ENCODE measurements at regions not wholly inside any gene's neighbourhood (a gene's known extent, or its start where the extent isn't known, plus 50 kb on each side); places are given as distances from the start of the nearest gene placed in this dataset.

GRCh38 chr5:154593071-154593470, 115.0 kb upstream of the HAND1 start:
- TF ChIP-seq CTCF (IDR thresholded peaks at IDR 0.05; ENCODE audit: poor library complexity, severe bottlenecking) (no peak), EP300 (conservative IDR thresholded peaks at IDR 0.05; ENCODE audit: poor library complexity, severe bottlenecking) (no peak), REST (IDR thresholded peaks at IDR 0.05; ENCODE audit: borderline replicate concordance) (no peak), EZH2 (IDR thresholded peaks at IDR 0.05; ENCODE audit: borderline replicate concordance, insufficient read depth, low read length, poor library complexity, severe bottlenecking) (no peak), POLR2AphosphoS5 (IDR thresholded peaks at IDR 0.05) (no peak), SMC3 (conservative IDR thresholded peaks at IDR 0.05; ENCODE audit: poor library complexity) (no peak), RAD21 (conservative IDR thresholded peaks at IDR 0.05) (no peak)
